ENCODE measurements at regions not wholly inside any gene's neighbourhood (a gene's known extent, or its start where the extent isn't known, plus 50 kb on each side); places are given as distances from the start of the nearest gene placed in this dataset.
"Not testable (repeated sequence)": the region's sequence is repeated elsewhere in the genome, so short reads cannot be mapped to it uniquely, and the experiment has no call there.

- peak; percentile 98 for DNase-seq
Observed at GRCh38 chr9:31588006-31588405, 796.4 kb upstream of the ACO1 start.

- DNase-seq, result no peak
Observed at GRCh38 chr9:31588756-31589155, 795.7 kb upstream of the ACO1 start.

DNA sequence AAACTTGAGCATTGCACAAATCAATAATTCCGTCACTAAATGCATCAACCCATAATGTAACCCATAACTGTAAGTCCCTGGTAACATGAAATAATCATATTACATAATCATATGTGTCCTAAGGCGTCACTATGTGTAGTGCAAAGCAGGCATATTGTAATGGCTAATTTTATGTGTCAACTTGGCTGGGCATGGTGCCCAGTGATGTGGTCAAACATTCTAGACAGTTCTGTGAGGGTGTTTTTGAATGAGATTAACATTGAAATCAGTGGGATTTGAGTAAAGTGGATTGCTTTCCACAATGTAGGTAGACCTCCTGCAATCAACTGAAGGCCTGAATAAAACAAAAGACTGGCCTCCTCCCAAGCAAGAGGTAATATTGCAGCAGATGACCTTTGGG, 794.4 kb upstream of the ACO1 start:
- DNase-seq, result no peak

DNA sequence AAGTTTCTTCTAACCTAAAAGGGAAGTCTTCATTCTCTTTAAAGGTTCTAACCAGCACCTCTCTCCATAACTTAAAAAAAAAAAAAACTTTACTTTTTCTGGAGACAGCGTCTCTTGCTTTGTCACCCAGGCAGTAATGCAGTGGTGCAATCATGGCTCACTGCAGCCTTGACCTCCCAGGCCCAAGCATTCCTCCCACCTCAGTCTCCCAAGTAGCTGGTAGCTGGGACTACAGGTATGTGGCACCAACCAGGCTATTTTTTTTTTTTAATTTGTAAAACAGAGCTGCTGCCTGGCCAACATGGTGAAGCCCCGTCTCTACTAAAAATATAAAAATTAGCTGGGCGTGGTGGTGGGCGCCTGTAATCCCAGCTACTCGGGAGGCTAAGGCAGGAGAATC, 787.4 kb upstream of the ACO1 start:
- DNase-seq, result not testable (repeated sequence)

- DNase-seq, result no peak
Observed at GRCh38 chr9:31597977-31598376, 786.5 kb upstream of the ACO1 start.

DNA sequence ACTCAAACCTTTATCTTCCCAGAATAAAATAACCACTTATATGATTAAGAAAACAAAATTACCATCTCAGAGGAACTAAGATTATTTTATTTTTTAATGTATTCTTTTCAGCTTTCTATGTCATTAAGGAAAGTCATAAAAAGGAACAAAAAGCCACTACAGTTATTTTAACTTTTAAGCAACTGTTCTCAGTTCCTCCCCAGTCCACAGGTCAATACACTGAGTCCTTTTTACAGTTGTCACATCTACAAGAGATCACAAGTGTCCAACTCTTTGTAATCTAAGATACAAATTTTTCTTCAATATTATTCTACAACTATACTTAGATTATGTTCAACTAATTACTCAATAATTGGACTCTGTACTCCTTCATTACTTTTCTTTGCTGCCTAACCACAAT, 782.8 kb upstream of the ACO1 start:
- no peak for DNase-seq

DNA sequence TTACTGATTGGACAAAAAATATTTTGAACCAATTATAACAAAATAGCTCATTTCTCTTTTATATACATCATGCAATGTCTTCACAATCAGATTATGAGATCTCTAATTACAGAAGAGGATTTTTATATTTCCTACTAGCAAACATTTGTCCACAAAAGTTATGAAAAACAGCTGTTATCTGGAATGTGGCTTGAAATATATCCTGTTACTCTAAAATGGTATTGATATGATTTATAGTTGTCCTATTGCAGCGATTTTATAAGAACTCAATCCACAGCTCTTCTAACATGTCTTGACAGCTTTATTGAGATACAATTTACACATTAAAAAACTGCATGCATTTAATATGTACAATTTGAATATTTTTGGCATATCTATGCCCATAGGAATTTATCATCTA, 779.9 kb upstream of the ACO1 start:
- DNase-seq, result no peak

DNA sequence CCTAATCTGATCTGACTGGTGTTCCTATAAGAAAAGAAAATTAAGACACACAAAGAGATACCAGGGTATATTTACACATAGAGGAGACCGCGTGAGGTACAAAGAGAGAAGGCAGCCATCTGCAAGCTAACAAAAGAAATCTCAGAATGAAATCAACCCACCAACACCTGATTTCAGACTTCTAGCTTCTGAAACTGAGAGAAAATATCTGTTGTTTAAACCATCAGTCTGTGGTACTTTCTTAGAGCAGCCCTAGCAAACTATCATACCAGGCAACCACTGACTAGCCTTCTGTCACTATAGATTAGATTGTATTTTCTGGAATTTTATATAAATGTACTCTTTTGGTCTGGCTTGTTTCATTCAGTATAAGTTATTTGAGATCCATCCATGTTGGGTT, 779.3 kb upstream of the ACO1 start:
- no peak for DNase-seq

DNA sequence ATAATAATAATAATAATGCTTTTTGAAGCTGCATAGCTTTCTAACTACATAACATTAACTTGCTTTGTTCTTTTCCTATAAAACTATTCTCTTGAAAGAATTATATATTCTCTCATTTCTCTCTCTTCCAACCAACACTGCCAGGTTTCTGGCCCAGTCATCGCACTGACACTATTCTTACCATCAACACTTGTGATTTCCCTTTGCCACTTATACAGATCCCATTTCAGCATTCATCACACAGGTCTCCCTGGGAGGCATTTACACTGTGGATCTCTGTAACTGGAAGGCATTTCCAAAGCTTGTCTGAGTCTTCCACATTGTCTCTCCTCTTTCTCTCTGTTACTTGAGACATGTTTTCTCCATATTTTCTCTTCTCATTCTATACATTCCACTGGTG, 777.8 kb upstream of the ACO1 start:
- DNase-seq, result no peak

- no peak for DNase-seq
Observed at GRCh38 chr9:31608416-31608815, 776.0 kb upstream of the ACO1 start.

- DNase-seq, result no peak
Observed at GRCh38 chr9:31608881-31609280, 775.6 kb upstream of the ACO1 start.

DNA sequence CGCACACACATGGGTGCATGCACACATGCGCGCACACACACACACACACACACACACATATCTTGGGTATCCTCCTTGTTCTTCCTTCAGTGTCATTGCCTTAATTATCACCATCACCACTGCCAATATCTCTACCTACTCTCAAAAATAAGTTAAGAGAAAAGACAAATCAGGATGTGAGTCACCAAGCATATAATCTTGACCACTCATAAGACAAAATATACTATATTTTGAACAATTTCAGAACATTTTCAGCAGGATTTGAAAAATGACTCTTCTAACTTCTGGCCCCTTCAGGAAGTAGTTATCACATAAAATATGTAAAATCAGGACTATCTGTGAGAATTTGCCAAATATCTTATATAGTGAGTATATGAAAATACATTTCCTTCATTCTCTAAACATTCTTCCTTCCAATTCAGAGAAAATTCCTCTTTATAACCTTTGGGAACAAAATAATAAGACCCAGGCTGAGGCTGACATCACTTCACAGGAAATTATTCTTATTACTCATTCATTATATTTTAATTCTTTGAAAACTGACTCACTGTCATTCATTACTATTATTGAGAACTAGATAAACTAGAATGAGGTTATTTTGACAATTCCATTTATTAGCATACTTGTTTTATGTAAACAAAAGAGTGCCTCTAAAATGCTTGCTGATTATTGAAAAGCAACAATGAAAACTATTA, 772.0 kb upstream of the ACO1 start:
- no peak for DNase-seq

DNA sequence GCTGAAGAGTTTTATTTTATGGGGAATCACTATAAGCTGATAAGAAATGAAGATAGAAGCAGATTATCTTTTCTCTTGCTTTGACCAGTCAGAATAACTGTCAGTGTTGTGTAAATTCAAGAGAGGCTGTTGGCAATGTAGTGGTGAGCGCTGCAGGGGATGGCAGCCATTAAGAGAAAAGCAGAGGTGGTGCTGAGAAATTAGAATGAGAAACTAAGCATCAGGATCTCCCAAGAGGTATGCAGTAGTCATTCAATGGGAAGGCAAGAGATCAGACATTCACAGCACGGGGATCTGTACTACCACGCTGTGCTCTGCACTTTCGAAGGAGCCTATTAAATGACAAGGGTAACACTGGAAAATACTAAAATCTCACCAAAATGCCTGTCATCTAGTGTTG, 768.5 kb upstream of the ACO1 start:
- no peak for DNase-seq

- no peak for DNase-seq
Observed at GRCh38 chr9:31623511-31623910, 760.9 kb upstream of the ACO1 start.

- no peak for DNase-seq
Observed at GRCh38 chr9:31629292-31629691, 755.2 kb upstream of the ACO1 start.

DNA sequence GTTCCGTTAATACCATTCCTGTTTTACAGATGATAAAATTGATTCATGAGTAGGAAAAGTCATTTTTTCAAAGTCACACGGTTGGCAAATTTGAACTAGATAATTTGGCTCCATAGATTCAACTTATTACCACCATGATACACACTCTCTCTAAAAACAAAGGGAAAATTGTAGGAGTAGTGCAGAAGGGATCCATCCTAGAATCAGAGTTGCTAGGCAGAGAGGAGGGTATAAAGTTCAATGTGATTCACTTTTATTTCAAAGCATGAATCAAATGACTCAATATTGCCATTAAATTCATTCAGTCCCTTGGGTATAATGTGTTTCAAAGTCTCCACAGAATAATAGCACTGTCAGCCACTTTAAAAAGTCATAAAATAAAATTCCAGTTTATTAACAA, 747.2 kb upstream of the ACO1 start:
- DNase-seq, result no peak

DNA sequence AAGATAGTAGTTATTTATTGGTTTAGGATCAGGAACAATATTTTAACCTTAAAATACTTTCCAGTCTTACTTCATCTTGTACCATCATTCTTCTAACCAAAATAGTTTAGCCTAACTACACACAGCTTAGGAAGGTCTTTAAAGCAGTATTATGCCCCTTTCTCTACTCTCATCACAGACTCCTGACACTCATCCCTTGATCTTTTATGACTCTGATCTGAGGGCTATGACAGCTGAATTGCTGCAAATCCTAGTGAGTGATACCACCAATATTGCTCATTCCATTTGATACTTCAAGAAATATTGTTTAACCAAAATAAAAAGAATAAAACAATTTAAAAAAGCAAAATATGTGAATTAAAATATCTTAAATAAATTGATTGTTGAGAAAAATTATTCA, 746.6 kb upstream of the ACO1 start:
- no peak for DNase-seq

GRCh38 chr9:31639451-31639850, 745.0 kb upstream of the ACO1 start:
- DNase-seq, result no peak

- no peak for DNase-seq
Observed at GRCh38 chr9:31669311-31669710, 715.1 kb upstream of the ACO1 start.

DNA sequence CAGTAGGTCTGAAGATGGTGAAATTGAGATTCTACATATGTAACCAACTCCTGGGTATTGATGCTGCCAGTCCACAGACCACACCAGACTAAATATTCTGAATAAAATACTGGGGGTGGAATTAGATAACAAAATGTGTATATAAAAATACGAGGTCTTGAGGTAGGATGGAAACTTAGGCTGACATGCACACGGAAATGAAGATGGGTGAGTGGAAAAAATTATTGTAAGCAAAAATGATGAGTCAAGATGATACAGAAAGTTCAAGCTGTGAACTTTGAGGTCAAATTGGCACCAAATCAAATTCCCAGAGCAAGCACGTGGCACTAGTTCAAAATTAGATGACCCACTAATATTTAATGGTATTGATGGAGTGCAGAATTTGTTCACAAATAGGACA, 713.4 kb upstream of the ACO1 start:
- DNase-seq, result no peak

- DNase-seq, result no peak
Observed at GRCh38 chr9:31674264-31674663, 710.2 kb upstream of the ACO1 start.

DNA sequence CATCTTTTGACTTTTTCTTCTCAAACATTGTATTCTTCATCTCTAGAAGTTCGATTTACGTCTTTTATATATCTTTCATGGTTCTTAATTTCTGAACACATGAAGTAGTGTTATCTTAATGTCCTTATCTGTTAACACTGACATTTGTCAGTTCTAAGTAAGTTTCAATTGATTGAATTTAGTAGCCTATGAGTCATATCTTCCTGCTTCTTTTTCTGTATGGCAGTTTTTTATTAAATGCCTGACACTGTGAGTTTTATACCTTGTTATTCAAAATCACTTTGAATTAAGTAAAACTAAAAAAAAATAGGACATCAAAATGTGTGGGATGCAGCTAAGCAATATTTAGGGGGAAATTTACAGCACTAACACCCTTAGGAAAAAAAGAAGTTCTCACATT, 707.0 kb upstream of the ACO1 start:
- no peak for DNase-seq

DNA sequence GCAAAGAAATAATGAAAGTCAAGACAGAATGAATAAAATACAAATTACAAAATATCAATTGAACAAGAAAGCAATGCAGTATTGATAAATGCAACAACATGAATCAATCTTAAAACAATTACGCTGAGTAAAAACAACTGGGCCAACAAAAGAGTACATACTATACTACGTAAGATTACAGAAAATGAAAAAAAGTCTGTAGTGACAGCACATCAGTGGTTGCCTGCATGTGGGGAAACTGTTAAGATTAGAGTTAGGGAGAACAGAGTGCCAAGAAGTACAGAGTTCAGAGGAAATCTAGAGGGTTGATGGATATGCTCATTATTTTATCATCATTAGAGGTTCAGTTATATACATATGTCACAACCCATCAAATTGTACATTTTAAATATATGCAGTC, 706.6 kb upstream of the ACO1 start:
- no peak for DNase-seq

GRCh38 chr9:31683116-31683515, 701.3 kb upstream of the ACO1 start:
- DNase-seq, result peak; percentile 64

- DNase-seq, result peak; percentile 88
Observed at GRCh38 chr9:31697956-31698355, 686.5 kb upstream of the ACO1 start.

- DNase-seq, result no peak
Observed at GRCh38 chr9:31699836-31700235, 684.6 kb upstream of the ACO1 start.

All from NCI-H446 treated with DMSO at 0.1 percent for 48 hours (cell line).